Parathyroid adenoma (tissue), 2 donors: ENCODE measurements at regions not wholly inside any gene's neighbourhood (a gene's known extent, or its start where the extent isn't known, plus 50 kb on each side); places are given as distances from the start of the nearest gene placed in this dataset.

Source experiments
- H2AFZ ChIP-seq: fragments of 300-600 bp; sonication (generic); one replicate; pipeline ENCODE4 v1.7.0; 2017; ENCODE audit warnings: antibody characterized with exemption, mild to moderate bottlenecking
- H3K27ac ChIP-seq: fragments of 300-600 bp; sonication (generic); one replicate; pipeline ENCODE4 v1.7.0; 2017
- H3K27me3 ChIP-seq: fragments of 300-600 bp; sonication (generic); one replicate; pipeline ENCODE4 v1.7.0; 2017; ENCODE audit warnings: low read length; ENCODE audit not compliant: control insufficient read depth, insufficient read depth
- H3K36me3 ChIP-seq: fragments of 300-600 bp; sonication (generic); one replicate; pipeline ENCODE4 v1.7.0; 2017; ENCODE audit warnings: low read length; ENCODE audit not compliant: control insufficient read depth, insufficient read depth
- H3K4me1 ChIP-seq: fragments of 300-600 bp; sonication (generic); one replicate; pipeline ENCODE4 v1.7.0; 2017; ENCODE audit warnings: control low read depth
- H3K4me2 ChIP-seq: fragments of 300-600 bp; sonication (generic); one replicate; pipeline ENCODE4 v1.7.0; 2017; ENCODE audit warnings: low read length
- H3K4me3 ChIP-seq: fragments of 300-600 bp; sonication (generic); one replicate; pipeline ENCODE4 v1.7.0; 2017; ENCODE audit warnings: low read depth, low read length
- H3K79me2 ChIP-seq: fragments of 300-600 bp; sonication (generic); one replicate; pipeline ENCODE4 v1.7.0; 2017; ENCODE audit warnings: control low read depth
- H3K9ac ChIP-seq: fragments of 300-600 bp; sonication (generic); one replicate; pipeline ENCODE4 v1.7.0; 2017; ENCODE audit warnings: mild to moderate bottlenecking
- H3K9me3 ChIP-seq: fragments of 300-600 bp; sonication (generic); one replicate; pipeline ENCODE4 v1.7.0; 2017; ENCODE audit warnings: low read length; ENCODE audit not compliant: control insufficient read depth
- CTCF ChIP-seq: fragments of 300-600 bp; sonication (generic); IDR thresholded peaks from one replicate; pipeline ENCODE4 v1.7.0; 2017; ENCODE audit warnings: antibody characterized with exemption, mild to moderate bottlenecking
- donor health status: primary hyperparathyroidism.

GRCh38 chr5:143715616-143716015 lies 96.3 kb upstream of the HMHB1 start:
- Histone ChIP-seq H3K9ac (no peak overlapping the region), H3K79me2 (no peaks in the 10 kb centered on the region), H3K4me2 (no peak overlapping the region), H3K4me1 (no peaks in the 10 kb centered on the region), H3K9me3 (no peaks in the 10 kb centered on the region), H2AFZ (no peak overlapping the region), H3K4me3 (no peak overlapping the region), H3K27me3 (no peaks in the 10 kb centered on the region), H3K27ac (no peak overlapping the region), H3K36me3 (no peaks in the 10 kb centered on the region)
- no peak for TF ChIP-seq CTCF

GRCh38 chr5:143714629-143715028 lies 97.3 kb upstream of the HMHB1 start:
- H3K27me3 ChIP-seq: no peaks in the 10 kb centered on the region
- no peak overlapping the region for H3K9ac ChIP-seq
- no peak overlapping the region for H3K27ac ChIP-seq
- H3K4me3 ChIP-seq: no peak overlapping the region
- no peaks in the 10 kb centered on the region for H3K36me3 ChIP-seq
- no peaks in the 10 kb centered on the region for H3K79me2 ChIP-seq
- no peaks in the 10 kb centered on the region for H3K9me3 ChIP-seq
- H2AFZ ChIP-seq: no peak overlapping the region
- no peaks in the 10 kb centered on the region for H3K4me1 ChIP-seq
- no peak overlapping the region for H3K4me2 ChIP-seq
- TF ChIP-seq CTCF: no peak

- no peak for TF ChIP-seq CTCF
- Histone ChIP-seq H3K27ac (no peak overlapping the region), H3K4me3 (no peak overlapping the region), H3K27me3 (no peaks in the 10 kb centered on the region), H2AFZ (no peak overlapping the region), H3K36me3 (no peaks in the 10 kb centered on the region), H3K4me2 (no peak overlapping the region), H3K9me3 (no peaks in the 10 kb centered on the region), H3K79me2 (no peaks in the 10 kb centered on the region), H3K9ac (no peak overlapping the region), H3K4me1 (no peaks in the 10 kb centered on the region)
Measured at GRCh38 chr5:143713047-143714003, 98.6 kb upstream of the HMHB1 start.

GRCh38 chr5:143708672-143709071 lies 103.3 kb upstream of the HMHB1 start:
- Histone ChIP-seq H3K9me3 (no peaks in the 10 kb centered on the region), H2AFZ (no peak overlapping the region), H3K4me1 (no peaks in the 10 kb centered on the region), H3K27ac (no peak overlapping the region), H3K27me3 (no peaks in the 10 kb centered on the region), H3K36me3 (no peaks in the 10 kb centered on the region), H3K9ac (no peak overlapping the region), H3K4me3 (no peak overlapping the region), H3K4me2 (no peak overlapping the region), H3K79me2 (no peaks in the 10 kb centered on the region)
- TF ChIP-seq CTCF: no peak

- no peaks in the 10 kb centered on the region for H3K79me2 ChIP-seq
- no peak overlapping the region for H2AFZ ChIP-seq
- no peak overlapping the region for H3K4me2 ChIP-seq
- no peak overlapping the region for H3K9ac ChIP-seq
- TF ChIP-seq CTCF: no peak
- H3K9me3 ChIP-seq: no peaks in the 10 kb centered on the region
- H3K27me3 ChIP-seq: no peaks in the 10 kb centered on the region
- H3K36me3 ChIP-seq: no peaks in the 10 kb centered on the region
- H3K4me1 ChIP-seq: no peaks in the 10 kb centered on the region
- H3K27ac ChIP-seq: no peak overlapping the region
- no peak overlapping the region for H3K4me3 ChIP-seq
Measured at GRCh38 chr5:143707806-143708205, 104.2 kb upstream of the HMHB1 start.
